ENCODE measurements at regions not wholly inside any gene's neighbourhood (a gene's known extent, or its start where the extent isn't known, plus 50 kb on each side); places are given as distances from the start of the nearest gene placed in this dataset.
"Not testable (repeated sequence)": the region's sequence is repeated elsewhere in the genome, so short reads cannot be mapped to it uniquely, and the experiment has no call there.

DNA sequence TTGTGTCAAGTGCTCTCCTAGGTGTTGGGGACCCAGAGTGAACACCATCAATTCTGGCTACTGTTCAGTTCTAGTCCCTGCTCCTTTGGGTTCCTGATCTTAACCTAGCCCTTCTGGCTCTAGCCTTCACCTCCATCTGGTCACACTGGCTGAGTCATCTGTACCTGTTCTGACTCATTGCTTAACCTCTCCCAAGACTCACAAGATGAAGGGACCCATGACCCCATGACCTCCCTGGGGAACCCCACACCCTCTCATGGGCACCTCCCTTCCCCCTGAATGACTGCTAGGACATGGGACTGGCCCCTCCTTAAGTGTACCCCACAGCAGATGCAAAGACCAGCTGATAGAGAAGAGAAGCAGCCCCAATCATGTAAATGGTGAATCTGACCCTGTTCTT is 345.8 kb upstream of the CDH5 start:
- no peak for DNase-seq (ENCODE audit: low read depth in 2 of 2)

GRCh38 chr16:66020046-66020445 is 346.4 kb upstream of the CDH5 start:
- no peak for DNase-seq (ENCODE audit: low read depth in 2 of 2)

DNA sequence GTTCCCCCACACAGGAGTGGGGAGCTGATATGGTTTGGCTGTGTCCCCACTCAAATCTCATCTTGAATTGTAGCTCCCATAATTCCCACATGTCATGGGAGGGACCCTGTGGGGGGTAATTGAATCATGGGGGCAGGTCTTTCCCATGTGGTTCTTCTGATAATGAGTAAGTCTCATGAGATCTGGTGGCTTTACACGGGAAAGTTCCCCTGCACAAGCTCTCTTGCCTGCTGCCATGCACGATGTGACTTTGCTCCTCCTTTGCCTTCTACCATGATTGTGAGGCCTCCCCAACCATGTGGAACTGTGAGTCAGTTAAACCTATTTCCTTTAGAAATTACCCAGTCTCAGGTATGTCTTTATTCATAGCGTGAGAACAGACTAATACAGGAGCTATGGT is 347.0 kb upstream of the CDH5 start:
- DNase-seq (ENCODE audit: low read depth in 2 of 2): not testable (repeated sequence)

- no peak for DNase-seq (ENCODE audit: low read depth in 2 of 2)
Observed at GRCh38 chr16:66014221-66014620, 352.3 kb upstream of the CDH5 start.

DNA sequence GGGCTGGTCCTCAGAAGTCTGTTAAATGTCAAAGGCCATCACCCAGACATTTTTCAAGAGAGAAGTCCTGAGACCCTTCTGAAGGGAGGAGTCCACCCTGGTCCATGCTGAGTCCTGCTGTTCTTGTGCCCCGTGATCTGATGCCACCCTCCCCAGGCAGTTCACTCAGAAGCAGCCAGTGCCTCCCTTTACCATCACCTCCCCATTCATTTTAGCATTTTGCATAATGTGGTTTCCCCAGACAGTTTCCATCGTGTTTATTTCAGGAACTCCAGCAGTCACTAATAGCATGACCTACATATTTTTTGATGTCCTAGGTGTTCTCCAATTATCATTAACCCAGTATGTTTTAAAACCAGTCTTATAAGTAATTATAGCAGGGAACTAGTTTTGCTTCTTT is 353.0 kb upstream of the CDH5 start:
- DNase-seq (ENCODE audit: low read depth in 2 of 2): no peak

- DNase-seq (ENCODE audit: low read depth in 2 of 2): no peak
Observed at GRCh38 chr16:66008136-66008535, 358.4 kb upstream of the CDH5 start.

- DNase-seq (ENCODE audit: low read depth in 2 of 2): no peak
Observed at GRCh38 chr16:66007717-66008116, 358.8 kb upstream of the CDH5 start.

DNA sequence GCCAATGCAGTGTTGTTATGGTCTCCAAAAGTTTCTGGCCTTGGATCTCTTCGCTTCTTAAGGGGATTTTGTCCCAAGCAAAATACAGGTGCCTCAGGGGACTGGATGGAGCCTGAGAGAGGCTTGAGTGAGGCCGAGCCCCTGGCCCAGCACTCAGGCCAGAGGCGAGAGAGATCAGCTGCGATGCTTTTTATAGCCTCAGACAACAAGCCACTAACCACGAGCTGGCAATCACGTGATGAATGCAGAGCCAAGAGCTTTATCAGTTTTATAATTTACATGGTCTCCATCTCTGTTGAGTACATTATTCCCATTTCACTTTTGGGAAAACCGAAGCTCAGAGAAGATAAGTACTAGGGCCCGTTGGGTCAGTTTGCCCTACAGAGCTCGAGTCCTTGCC is 360.0 kb upstream of the CDH5 start:
- DNase-seq (ENCODE audit: low read depth in 2 of 2): no peak

DNA sequence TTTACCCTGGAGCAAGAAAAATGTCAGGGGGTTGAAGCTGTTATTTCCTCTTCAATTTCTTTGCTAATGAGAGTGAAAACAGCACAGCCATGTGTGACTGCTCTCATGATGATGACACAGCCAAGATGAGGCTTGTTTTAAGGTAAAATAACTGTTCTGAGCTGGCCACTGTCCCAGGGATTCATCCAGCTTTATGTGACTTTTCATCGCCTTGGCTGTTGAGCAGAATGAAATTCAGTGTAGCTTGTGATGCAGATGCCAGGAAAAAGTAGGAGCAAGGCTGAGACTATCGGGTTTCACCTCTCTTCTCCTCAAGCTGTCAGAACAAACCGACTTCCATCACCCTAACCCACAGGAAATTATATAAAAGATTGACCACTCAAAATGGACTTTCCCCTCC is 361.8 kb upstream of the CDH5 start:
- no peak for DNase-seq (ENCODE audit: low read depth in 2 of 2)

DNA sequence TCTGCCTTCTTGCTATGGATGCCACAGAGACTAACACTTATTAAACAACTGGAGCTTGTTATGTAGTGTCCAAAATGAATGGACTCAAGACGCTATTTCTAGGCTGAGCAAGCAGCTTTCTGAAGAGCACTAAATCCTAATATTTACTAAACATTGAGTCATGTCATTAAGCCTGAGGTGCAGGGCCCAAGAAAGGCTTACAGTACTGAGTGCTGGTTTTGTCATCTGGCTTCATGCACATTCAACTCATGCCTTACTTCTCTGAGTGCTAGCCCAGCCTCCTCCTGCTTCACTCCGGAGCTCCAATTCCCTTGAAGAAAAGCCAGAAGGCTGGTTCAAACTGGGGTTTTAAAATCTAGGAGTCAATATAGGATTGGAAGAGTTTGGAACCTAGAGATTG is 363.3 kb upstream of the CDH5 start:
- no peak for DNase-seq (ENCODE audit: low read depth in 2 of 2)

- no peak for DNase-seq (ENCODE audit: low read depth in 2 of 2)
Observed at GRCh38 chr16:66002601-66003000, 363.9 kb upstream of the CDH5 start.

GRCh38 chr16:66001432-66001831 is 365.1 kb upstream of the CDH5 start:
- DNase-seq (ENCODE audit: low read depth in 2 of 2): no peak

DNA sequence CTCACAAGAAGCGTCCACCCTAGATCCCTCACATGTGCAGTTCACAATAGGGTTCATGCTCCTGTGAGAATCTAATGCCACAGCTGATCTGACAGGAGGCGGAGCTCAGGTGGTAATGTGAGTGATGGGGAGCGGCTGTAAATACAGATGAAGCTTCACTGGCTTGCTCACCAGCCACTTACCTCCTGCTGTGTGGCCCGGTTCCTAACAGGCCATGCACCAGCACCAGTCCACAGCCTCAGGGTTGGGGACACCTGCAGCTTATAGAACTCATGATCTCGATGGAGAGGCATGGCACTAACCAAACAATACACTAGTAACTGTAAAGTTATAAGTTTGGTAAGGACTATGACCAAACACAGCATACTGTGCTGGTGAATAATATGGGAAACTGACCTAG is 368.0 kb upstream of the CDH5 start:
- DNase-seq (ENCODE audit: low read depth in 2 of 2): no peak

GRCh38 chr16:65994291-65994690 is 372.2 kb upstream of the CDH5 start:
- no peak for DNase-seq (ENCODE audit: low read depth in 2 of 2)

DNA sequence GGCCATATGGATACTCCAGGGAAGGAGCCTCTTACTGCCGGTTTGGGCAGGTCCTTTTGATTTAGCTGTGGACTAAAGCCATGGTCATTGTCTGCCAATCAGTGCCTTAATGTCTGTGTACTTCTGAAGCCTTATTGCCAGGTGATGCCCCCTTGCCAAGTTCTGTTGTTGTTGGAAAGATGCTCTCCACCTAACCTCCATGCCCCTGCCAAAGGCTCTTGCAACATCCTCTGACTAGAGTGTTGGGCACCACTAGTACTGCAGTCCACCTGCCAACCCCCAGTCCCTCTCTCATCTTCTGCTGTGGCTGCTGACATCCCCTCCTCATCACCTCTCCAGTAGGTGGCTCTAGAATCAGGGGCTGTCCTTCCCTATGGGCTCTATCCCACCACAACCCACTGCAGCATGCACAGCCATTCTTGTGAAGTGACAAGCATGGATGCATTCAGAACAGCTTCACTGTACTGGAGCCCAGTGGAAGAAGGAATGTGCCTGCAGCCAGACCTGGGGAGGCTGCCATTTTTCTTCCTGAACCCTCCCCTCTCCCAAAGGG is 375.3 kb upstream of the CDH5 start:
- no peak for DNase-seq (ENCODE audit: low read depth in 2 of 2)

GRCh38 chr16:65989861-65990604 is 376.5 kb upstream of the CDH5 start:
- DNase-seq (ENCODE audit: low read depth in 2 of 2): no peak

DNA sequence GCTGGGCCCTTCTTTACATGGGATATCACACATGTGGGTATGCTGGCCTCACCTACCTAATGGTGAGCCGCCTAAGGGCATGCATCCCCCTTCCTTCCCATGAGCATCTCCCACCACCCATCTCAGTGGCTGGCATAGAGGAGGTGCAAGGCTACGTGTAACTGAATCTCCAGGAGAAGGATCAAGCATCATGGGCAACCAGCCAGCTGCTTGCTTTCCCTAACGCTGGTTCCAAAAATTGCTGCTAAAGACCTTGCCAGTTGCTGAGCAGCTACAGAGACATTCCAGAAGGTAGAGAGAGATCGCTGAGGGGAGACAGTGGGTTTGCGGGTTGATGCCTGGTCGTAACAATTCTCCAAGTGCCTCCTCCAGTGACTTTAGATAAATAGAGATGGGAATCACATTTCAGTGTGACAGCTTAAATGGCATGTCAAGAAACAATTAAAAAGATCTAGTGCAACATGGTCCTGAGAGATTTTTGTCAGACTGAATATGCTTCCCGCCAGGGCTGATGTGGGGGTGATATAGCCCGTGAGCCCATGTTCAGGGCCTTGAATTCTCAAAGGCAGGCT is 378.4 kb upstream of the CDH5 start:
- no peak for DNase-seq (ENCODE audit: low read depth in 2 of 2)

- no peak for DNase-seq (ENCODE audit: low read depth in 2 of 2)
Observed at GRCh38 chr16:65984296-65984695, 382.2 kb upstream of the CDH5 start.

DNA sequence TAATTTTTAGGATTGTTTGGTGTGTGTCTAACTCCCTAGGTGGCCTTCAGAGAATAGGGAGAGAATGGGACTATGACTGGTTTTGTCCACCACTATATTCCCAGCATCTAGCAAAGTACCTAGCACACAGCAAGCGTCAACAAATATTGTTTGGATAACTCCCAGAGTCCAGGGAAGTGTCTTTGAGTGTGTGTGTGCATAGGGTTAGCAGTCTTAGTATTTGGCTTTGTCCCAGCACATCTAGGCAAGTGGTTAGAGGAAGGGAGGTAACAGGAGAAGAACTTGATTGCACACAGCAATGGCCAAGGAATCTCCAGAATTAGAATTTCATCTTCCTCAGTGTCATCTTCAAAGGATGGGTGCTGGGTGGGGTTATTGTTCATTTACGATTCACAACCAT is 385.4 kb upstream of the CDH5 start:
- no peak for DNase-seq (ENCODE audit: low read depth in 2 of 2)

DNA sequence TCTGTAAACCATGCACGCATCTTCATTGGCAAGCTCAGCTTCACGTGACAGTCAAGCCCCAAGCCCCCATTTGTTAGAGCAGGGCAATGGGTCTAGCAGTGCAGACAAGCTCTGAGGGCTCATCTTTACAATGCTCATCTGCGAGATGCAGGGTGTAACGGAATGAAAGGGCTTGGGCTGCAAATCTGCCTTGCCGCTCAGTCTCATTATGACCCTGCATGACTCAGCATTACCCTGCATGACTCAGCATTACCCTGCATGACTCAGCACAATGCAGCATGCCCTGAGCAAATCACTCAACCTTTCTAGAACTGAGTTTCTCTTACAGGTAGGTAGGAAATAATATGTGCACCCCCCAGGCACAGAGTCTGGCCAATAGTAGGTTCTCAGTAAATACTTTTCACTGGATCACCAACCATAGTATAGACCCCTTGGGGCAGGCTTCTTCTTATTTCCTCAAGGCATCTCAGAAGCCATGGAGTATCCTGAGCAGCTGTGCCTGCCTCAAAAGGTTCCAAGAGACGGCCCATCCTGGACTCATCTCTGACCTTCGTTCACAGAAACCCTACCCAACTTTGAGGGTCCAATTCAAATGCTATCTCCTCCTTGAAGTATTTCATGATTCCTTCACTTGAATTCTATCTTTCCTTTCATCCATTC is 391.3 kb upstream of the CDH5 start:
- DNase-seq (ENCODE audit: low read depth in 2 of 2): no peak

- no peak for DNase-seq (ENCODE audit: low read depth in 2 of 2)
Observed at GRCh38 chr16:65967376-65967775, 399.1 kb upstream of the CDH5 start.

DNA sequence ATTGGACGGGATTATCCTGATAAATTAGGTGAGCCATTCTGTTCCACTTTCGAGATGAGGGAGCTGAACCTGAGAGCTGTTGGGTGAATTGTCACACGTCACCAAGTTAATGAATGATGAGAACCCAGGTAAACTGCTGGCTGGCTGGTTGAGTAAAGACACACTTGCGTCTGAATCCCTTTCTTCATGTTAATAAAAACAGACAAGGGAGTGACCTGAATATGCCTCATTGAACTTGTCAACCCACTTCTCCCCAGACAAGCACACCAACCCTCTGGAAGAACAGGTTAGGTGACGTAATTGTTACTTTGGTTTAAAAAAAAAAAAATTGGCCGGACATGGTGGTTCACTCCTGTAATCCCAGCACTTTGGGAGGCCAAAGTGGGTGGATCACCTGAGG is 400.9 kb upstream of the CDH5 start:
- no peak for DNase-seq (ENCODE audit: low read depth in 2 of 2)

DNA sequence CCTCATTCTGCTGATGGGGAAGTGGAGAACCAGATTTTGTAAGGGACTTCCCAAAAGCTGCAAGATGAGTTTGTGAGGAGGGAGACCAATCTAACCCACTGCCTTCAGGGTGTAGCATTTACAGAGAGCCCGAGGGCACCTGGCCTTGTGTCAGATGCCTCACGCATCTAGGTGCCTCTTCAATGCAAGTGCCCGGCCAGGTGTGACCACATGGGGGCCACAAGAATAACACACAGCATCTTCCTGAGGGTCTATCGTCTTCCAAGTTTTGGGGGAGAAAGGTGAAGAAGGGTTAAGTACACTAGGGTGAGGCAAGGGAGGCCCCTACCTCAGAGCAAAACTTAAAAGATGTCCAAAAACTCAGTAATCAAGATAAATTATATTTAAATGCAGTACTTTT is 401.7 kb upstream of the CDH5 start:
- no peak for DNase-seq (ENCODE audit: low read depth in 2 of 2)
